GM21717 (cell line): ENCODE measurements at regions not wholly inside any gene's neighbourhood (a gene's known extent, or its start where the extent isn't known, plus 50 kb on each side); places are given as distances from the start of the nearest gene placed in this dataset.

Source experiments
- ATAC-seq: cut with Tn5 transposase; IDR thresholded peaks from one replicate; pipeline ENCODE4 v1.9.1; 2021; ENCODE audit warnings: mild to moderate bottlenecking, moderate library complexity; ENCODE audit not compliant: unreplicated experiment

GRCh38 chrY:15594179-15594578 is 1069.8 kb downstream of the NLGN4Y start:
- ATAC-seq: no peak

GRCh38 chrY:15600565-15600964 is 1076.2 kb downstream of the NLGN4Y start:
- no peak for ATAC-seq

DNA sequence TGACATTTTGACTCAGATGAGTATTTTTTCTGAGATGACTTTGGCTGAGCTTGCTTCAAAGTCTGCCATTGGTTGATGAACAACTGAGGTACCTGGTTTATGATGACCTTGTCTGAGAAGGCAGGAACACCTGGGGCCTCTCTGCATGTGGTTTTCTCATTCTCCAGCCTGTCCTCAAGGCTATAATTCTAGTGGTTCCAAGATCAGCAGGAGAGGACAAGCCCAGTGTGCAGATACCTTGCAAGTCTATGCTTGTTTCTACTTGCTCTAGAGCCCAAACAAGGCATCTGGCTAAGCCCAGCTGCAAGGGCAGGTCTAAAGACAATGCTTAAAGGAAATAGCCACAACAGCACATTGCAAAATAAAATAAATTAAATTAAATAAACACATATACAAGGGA is 1100.0 kb downstream of the NLGN4Y start:
- no peak for ATAC-seq

- no peak for ATAC-seq
Measured at GRCh38 chrY:15624928-15625327, 1100.6 kb downstream of the NLGN4Y start.

DNA sequence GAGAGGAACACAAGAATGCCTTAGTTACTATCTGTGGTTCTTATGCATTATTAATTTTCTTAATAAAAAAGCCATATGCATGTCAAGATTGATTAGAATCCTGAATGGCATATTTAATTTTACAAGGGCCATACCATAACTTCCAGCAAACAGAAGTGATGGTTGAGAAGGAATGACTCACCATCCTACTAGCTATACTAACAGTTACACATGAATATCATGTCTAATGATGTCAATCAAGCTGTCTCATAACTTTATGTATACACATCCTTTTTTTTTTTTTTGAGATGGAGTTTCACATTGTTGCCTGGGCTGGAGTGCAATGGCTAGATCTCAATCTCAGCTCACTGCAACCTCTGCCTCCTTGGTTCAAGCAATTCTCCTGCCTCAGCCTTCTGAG is 1123.9 kb downstream of the NLGN4Y start:
- ATAC-seq: no peak

GRCh38 chrY:15650056-15650455 is 1125.7 kb downstream of the NLGN4Y start:
- ATAC-seq: no peak

GRCh38 chrY:15688531-15688930 is 1164.2 kb downstream of the NLGN4Y start:
- no peak for ATAC-seq

- ATAC-seq: no peak
Measured at GRCh38 chrY:15689994-15690393, 1165.7 kb downstream of the NLGN4Y start.

DNA sequence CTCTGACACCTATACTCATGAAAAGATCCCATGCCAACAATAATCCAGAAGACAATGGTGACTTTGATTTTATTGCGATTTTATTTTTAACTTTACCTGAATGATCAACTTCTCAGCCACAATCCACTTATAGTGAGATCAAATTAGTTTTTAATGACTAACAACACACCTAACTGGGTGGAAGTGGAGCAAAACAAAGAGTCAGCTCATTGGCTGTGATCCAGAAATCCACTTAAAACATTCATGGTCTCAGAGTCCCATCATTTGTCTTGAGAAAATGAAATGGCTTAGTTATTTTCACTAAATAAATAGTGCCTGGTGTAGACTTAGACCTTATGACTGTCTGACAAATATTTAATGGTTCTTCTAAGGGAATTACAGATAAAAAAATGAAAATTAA is 1177.8 kb downstream of the NLGN4Y start:
- no peak for ATAC-seq

GRCh38 chrY:15704906-15705305 is 1180.6 kb downstream of the NLGN4Y start:
- no peak for ATAC-seq

DNA sequence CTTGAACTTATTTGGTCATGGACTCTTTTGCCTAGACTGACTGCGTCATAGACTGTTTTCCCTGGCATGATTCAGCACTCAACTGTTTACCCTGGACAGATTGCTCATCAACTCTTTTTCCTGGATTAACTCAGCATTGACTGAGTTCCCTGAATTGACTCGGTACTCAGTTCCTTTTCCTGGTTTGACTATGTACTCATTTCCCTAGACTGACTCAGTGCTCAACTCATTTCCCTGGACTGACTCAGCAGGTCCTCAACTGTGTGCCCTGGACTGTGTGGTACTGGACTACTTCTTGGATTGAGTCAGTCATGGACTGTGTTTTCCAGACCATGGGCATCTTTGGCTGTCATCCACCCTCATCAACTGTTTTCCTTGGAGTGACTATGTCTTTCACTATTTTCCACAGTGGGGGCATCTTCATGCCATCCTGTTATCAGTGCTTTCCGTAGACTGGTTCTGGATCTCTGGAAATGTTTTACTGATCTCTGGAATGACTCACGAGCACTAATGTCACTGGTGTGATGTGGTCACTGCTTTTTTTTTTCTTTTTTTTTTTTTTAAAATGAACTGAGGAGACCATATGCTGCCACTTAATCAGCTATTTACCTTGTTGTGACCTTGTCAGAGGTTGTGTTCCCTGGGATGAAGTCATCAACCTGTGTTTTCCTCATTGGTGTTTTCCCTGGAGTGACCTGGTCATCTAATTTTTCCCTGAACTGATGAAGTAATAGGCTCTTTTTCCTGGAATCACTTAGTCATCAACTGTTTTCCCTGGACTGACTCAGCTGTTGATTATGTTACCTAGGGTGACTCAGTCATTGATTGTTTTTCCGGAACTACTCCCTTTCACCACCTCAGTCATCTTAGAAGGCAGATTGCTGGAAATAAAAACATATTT is 1225.5 kb downstream of the NLGN4Y start:
- no peak for ATAC-seq

DNA sequence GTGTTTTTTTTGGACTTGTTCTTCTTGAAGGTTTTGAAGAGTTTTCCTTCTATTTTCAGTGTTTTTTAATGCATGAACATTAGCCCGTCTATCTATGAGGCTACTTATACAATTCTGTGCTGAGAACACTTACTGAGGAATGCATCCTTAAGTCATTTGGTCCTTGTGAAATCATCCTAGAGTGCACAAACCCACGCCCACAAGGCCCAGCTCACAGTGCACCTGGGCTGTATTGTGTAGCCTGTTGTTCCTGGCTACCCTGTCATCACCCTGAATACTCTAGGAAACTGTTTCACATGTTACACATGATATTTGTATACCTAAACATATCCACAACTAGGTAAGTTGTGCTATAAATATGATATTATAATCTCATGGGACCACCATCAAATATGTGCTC is 1226.7 kb downstream of the NLGN4Y start:
- no peak for ATAC-seq

GRCh38 chrY:15756266-15756665 is 1231.9 kb downstream of the NLGN4Y start:
- ATAC-seq: no peak

DNA sequence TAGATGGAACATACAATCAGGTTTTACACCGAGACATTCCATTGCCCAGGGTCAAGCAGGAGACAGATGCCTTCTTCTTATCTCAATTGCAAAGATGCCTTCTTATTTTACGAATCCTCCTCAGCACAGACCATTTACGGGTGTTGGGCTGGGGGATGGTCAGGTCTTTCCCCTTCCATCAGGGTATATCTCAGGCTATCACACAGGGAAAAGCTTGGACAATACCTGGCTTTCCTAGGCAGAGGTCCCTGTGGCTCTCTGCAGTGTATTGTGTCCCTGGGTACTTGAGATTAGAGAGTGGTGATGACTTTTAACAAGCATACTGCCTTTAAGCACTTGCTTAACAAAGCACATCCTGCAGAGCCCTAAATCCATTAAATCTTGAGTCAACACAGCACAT is 1249.2 kb downstream of the NLGN4Y start:
- no peak for ATAC-seq

DNA sequence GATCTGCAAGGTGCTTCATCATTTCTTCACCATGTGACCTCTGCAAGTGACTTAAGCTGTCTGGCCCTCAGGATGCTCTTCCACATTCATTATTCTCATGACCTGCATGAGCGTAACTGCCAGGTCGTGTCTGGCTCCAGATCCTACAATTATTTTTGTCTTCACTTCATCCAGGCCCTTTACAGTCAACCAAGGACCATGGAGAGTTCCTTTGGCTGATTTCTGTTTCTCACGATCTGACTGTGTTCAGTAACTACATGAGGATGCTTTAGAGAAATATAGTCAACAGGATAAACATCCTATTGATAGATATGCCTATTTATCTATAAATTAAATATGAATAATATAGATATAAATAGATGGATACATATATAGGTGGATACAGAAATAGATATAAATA is 1251.6 kb downstream of the NLGN4Y start:
- ATAC-seq: no peak

- no peak for ATAC-seq
Measured at GRCh38 chrY:15779891-15780290, 1255.6 kb downstream of the NLGN4Y start.

- no peak for ATAC-seq
Measured at GRCh38 chrY:15800021-15800420, 1275.7 kb downstream of the NLGN4Y start.

DNA sequence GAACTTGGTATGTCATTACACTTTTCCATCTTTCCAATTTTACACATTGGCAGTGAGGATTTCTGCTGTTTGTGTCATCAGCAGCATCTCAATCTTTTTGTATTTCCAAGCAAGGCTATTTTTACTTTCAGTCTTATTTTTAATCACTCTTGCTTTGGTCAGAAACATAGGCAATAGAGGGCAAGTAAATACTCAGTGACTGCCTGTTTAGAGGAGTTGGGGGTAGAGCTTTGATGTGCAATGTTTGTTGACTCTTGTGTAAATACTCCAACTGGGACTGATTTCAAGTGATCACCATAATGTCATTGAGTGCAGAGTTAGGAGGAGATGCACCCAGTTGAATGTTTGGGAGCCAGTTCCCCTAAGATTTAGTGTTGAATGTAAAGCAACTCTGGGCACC is 1281.7 kb downstream of the NLGN4Y start:
- no peak for ATAC-seq

GRCh38 chrY:15814241-15814640 is 1289.9 kb downstream of the NLGN4Y start:
- no peak for ATAC-seq
